OCI-LY3 (cell line): ENCODE measurements at regions not wholly inside any gene's neighbourhood (a gene's known extent, or its start where the extent isn't known, plus 50 kb on each side); places are given as distances from the start of the nearest gene placed in this dataset.

Experiments
- CTCF ChIP-seq: fragments of 200-600, 300-600 bp; sonication (generic); IDR thresholded peaks from 2 replicates; pipeline ENCODE4 v1.5.1; 2014; ENCODE audit warnings: antibody characterized with exemption, low read length, low read depth
- EZH2phosphoT487 ChIP-seq: fragments of 200-600 bp; shearing (Covaris generic); IDR thresholded peaks from 2 replicates; pipeline ENCODE4 v1.6.1; 2018; ENCODE audit warnings: antibody characterized with exemption, mixed run types, low read depth

- TF ChIP-seq CTCF = no peak
- no peak for TF ChIP-seq EZH2phosphoT487
These were observed 119.6 kb downstream of the EMX2 start for GRCh38 chr10:117662126-117662525.
